SK-N-SH treated with all-trans-retinoic acid at 6 μM for 48 hours (cell line): ENCODE measurements at regions not wholly inside any gene's neighbourhood (a gene's known extent, or its start where the extent isn't known, plus 50 kb on each side); places are given as distances from the start of the nearest gene placed in this dataset.

Experiments
- BACH2 ChIP-seq: fragments of 250-450 bp; sonication (Bioruptor Pico); IDR thresholded peaks from 2 replicates; pipeline ENCODE4 v1.9.0; 2021; ENCODE audit warnings: mild to moderate bottlenecking, borderline replicate concordance
- ESRRG ChIP-seq: fragments of 250-450 bp; sonication (Bioruptor Pico); IDR thresholded peaks from 2 replicates; pipeline ENCODE4 v1.6.1; 2021; ENCODE audit warnings: mild to moderate bottlenecking
- RARB ChIP-seq: fragments of 250-450 bp; sonication (Bioruptor Pico); IDR thresholded peaks from 2 replicates; pipeline ENCODE4 v1.8.0; 2021; ENCODE audit warnings: mild to moderate bottlenecking, moderate library complexity
- SNAI2 ChIP-seq: fragments of 250-450 bp; sonication (Bioruptor Pico); IDR thresholded peaks from 2 replicates; pipeline ENCODE4 v1.5.0; 2020; ENCODE audit warnings: mild to moderate bottlenecking, moderate library complexity
- TCF4 ChIP-seq: fragments of 250-450 bp; sonication (Bioruptor Pico); IDR thresholded peaks from 2 replicates; pipeline ENCODE4 v1.8.0; 2021; ENCODE audit warnings: mild to moderate bottlenecking, moderate library complexity, borderline replicate concordance
- ZFP3 ChIP-seq: fragments of 250-450 bp; sonication (Bioruptor Pico); IDR thresholded peaks from 2 replicates; pipeline ENCODE4 v1.5.0; 2020; ENCODE audit warnings: mild to moderate bottlenecking, moderate library complexity
- ZNF565 ChIP-seq: fragments of 450-650 bp; formaldehyde crosslinking; conservative IDR thresholded peaks from 2 replicates; pipeline ENCODE4 v1.5.0; 2020; ENCODE audit warnings: low read depth, mild to moderate bottlenecking, moderate library complexity
- TF ChIP-seq, protein P1 (sequence below): fragments of 250-450 bp; sonication (Bioruptor Pico); IDR thresholded peaks from 2 replicates; pipeline ENCODE4 v1.5.1; 2020; ENCODE audit warnings: low read depth, mild to moderate bottlenecking, moderate library complexity

DNA sequence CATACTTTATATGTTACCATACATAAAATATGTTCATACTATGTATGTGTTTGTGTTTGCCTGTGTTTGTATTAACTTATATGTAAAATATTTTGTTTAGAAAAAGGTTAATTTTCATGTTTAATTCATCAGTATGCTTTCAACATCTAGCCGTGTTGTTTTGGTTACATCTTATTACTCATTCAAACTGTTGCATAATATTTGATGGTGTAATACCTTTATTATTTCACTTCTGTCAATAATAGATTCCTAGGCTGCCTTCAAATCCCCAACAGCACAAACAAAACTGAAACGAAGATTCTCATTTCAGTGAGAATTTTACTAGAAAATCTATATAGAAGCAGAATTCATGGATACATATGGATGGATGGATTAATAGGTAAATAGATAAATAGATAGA, 462.3 kb upstream of the ADGRL3 start:
- no peak for TF ChIP-seq TCF4
- TF ChIP-seq ESRRG (CRISPR knock-in tag): no peak
- no peak for TF ChIP-seq RARB (CRISPR knock-in tag)
- TF ChIP-seq ZNF565 (CRISPR knock-in tag): no peak
- TF ChIP-seq BACH2 (CRISPR knock-in tag): no peak
- TF ChIP-seq ZFP3: no peak
- TF ChIP-seq, protein P1, sequence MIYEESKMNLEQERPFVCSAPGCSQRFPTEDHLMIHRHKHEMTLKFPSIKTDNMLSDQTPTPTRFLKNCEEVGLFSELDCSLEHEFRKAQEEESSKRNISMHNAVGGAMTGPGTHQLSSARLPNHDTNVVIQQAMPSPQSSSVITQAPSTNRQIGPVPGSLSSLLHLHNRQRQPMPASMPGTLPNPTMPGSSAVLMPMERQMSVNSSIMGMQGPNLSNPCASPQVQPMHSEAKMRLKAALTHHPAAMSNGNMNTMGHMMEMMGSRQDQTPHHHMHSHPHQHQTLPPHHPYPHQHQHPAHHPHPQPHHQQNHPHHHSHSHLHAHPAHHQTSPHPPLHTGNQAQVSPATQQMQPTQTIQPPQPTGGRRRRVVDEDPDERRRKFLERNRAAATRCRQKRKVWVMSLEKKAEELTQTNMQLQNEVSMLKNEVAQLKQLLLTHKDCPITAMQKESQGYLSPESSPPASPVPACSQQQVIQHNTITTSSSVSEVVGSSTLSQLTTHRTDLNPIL (CRISPR knock-in tag): no peak
- no peak for TF ChIP-seq SNAI2 (CRISPR knock-in tag)
